GM12878 (cell line): ENCODE measurements at regions not wholly inside any gene's neighbourhood (a gene's known extent, or its start where the extent isn't known, plus 50 kb on each side); places are given as distances from the start of the nearest gene placed in this dataset.
A peak's percentile ranks its signal among the peaks of the same experiment; 100 is the strongest.

ENCODE experiments used
- ATAC-seq: fragments of 200-7000 bp; cut with Tn5 transposase; 3 replicates; pipeline ENCODE4 v1.9.1; 2020; ENCODE audit warnings: mild to moderate bottlenecking, moderate library complexity
- BruUV-seq: library from RNA; stranded (reverse); fragments of 400-500 nt; replicated peaks from 2 replicates; lab custom pipeline; 2021; lab: Mats Ljungman, UMichigan
- CTCF ChIA-PET: fragments of 300-600 bp; sonication (Branson Sonifier 250); formaldehyde crosslinking; extraction: SDS; loops from one replicate; lab custom pipeline; 2021; ENCODE audit warnings: inconsistent platforms; lab: Yijun Ruan, JAX
- POLR2A ChIA-PET: fragments of 350-600 bp; formaldehyde crosslinking; extraction: SDS; loops from one replicate; lab custom pipeline; 2021; ENCODE audit warnings: inconsistent platforms; lab: Charles Lee
- RAD21 ChIA-PET: fragments of 300-600 bp; sonication (Branson Sonifier 250); formaldehyde crosslinking; loops from one replicate; lab custom pipeline; 2023; ENCODE audit warnings: antibody characterized with exemption; ENCODE audit not compliant: unreplicated experiment; lab: Charles Lee
- SMC1A ChIA-PET: fragments of 300-600 bp; sonication (Branson Sonifier 250); formaldehyde crosslinking; loops from one replicate; lab custom pipeline; 2023; ENCODE audit not compliant: unreplicated experiment, uncharacterized antibody; lab: Charles Lee
- DNase-seq: peaks from one replicate; pipeline ENCODE4 v3.0.0-alpha.2; 2011; ENCODE audit warnings: low read depth, low spot score
- FAIRE-seq: peaks from 3 replicates; lab custom pipeline; 2011; peaks lifted over from hg19 to GRCh38; lab: Jason Lieb, UNC
- H2AFZ ChIP-seq: 2 replicates; pipeline ENCODE4 v1.6.0; 2011; ENCODE audit warnings: low read depth, low read length, control low read depth; ENCODE audit not compliant: control insufficient read depth
- H3K27ac ChIP-seq: 2 replicates; pipeline ENCODE4 v1.5.1; 2011; ENCODE audit warnings: control low read depth; ENCODE audit not compliant: control insufficient read depth, insufficient read depth
- H3K27me3 ChIP-seq, 2 experiments: replicated peaks in 1 of 2; 2 replicates each; pipeline versions ENCODE4 v1.6.0 to v1.6.1; 2011; ENCODE audit warnings: low read length in 1 of 2; ENCODE audit not compliant: control insufficient read depth in 2 of 2, insufficient read depth in 2 of 2
- H3K36me3 ChIP-seq, 2 experiments: 2 replicates each; pipeline ENCODE4 v1.5.1; 2011; ENCODE audit warnings: low read length in 1 of 2; ENCODE audit not compliant: control insufficient read depth in 2 of 2, insufficient read depth in 2 of 2
- H3K4me1 ChIP-seq: 2 replicates; pipeline ENCODE4 v1.6.1; 2011; ENCODE audit warnings: mild to moderate bottlenecking, low read length, moderate library complexity, mixed read lengths; ENCODE audit not compliant: control insufficient read depth, insufficient read depth
- H3K4me2 ChIP-seq: 2 replicates; pipeline ENCODE4 v1.6.0; 2011; ENCODE audit warnings: control low read depth; ENCODE audit not compliant: control insufficient read depth, insufficient read depth
- H3K4me3 ChIP-seq: fragments of 200-600 bp; sonication (generic); 2 replicates; pipeline ENCODE4 v1.5.1; 2016
- H3K79me2 ChIP-seq: 2 replicates; pipeline ENCODE4 v1.6.0; 2011; ENCODE audit warnings: low read length; ENCODE audit not compliant: control insufficient read depth, insufficient read depth
- H3K9ac ChIP-seq: 2 replicates; pipeline ENCODE4 v1.8.0; 2011; ENCODE audit warnings: low read length, control low read depth, mixed read lengths; ENCODE audit not compliant: control insufficient read depth, insufficient read depth
- H3K9me3 ChIP-seq: replicated peaks from 3 replicates; pipeline ENCODE4 v1.5.1; 2011; ENCODE audit warnings: mild to moderate bottlenecking, low read length; ENCODE audit not compliant: control insufficient read depth, insufficient read depth
- H4K20me1 ChIP-seq: 2 replicates; pipeline ENCODE4 v1.6.0; 2011; ENCODE audit not compliant: control insufficient read depth, insufficient read depth
- CTCF ChIP-seq, 3 experiments: IDR thresholded peaks in 2 of 3; conservative IDR thresholded peaks in 1 of 3; 2 replicates each; pipeline ENCODE4 v1.5.1; 2011; ENCODE audit warnings: low read depth in 3 of 3, low read length in 3 of 3, mild to moderate bottlenecking in 3 of 3, control low read depth in 2 of 3, moderate library complexity in 2 of 3, inconsistent platforms in 1 of 3, mixed read lengths in 1 of 3; ENCODE audit not compliant: control insufficient read depth in 2 of 3, insufficient read depth in 1 of 3; ENCODE audit errors: extremely low read depth in 1 of 3
- PKNOX1 ChIP-seq: fragments of 450-650 bp; IDR thresholded peaks from 2 replicates; pipeline ENCODE4 v1.6.1; 2016; ENCODE audit warnings: mild to moderate bottlenecking
- RAD21 ChIP-seq: IDR thresholded peaks from 2 replicates; pipeline ENCODE4 v1.6.1; 2011; ENCODE audit warnings: mild to moderate bottlenecking, low read depth, low read length, moderate library complexity; ENCODE audit not compliant: insufficient read depth
- SIN3A ChIP-seq: IDR thresholded peaks from 2 replicates; pipeline ENCODE4 v1.6.1; 2012; ENCODE audit warnings: low read depth, low read length, improper control_type of control experiment
- SKIL ChIP-seq: fragments of 450-650 bp; IDR thresholded peaks from 2 replicates; pipeline ENCODE4 v1.6.1; 2017; ENCODE audit warnings: mild to moderate bottlenecking, low read depth, inconsistent platforms; ENCODE audit not compliant: poor library complexity, severe bottlenecking
- SMC3 ChIP-seq: IDR thresholded peaks from 2 replicates; pipeline ENCODE4 v1.6.1; 2011; ENCODE audit warnings: low read length, improper control_type of control experiment, borderline replicate concordance
- YY1 ChIP-seq: IDR thresholded peaks from 2 replicates; pipeline ENCODE4 v1.6.1; 2011; ENCODE audit warnings: low read depth, mild to moderate bottlenecking, low read length
- ZNF207 ChIP-seq: fragments of 450-650 bp; IDR thresholded peaks from 2 replicates; pipeline ENCODE4 v1.6.1; 2014; ENCODE audit warnings: antibody characterized with exemption, mild to moderate bottlenecking, borderline replicate concordance
- WGBS: methylation state at CpG from one replicate; pipeline ENCODE4 v1.1.6; 2016; ENCODE audit warnings: low lambda C conversion rate; ENCODE audit not compliant: insufficient replicate concordance, insufficient coverage; ENCODE audit errors: missing lambda C conversion rate; 5-methylcytosine and 5-hydroxymethylcytosine counted together
- in situ Hi-C: fragments of 300-500 bp; cut with MboI; formaldehyde crosslinking; loops from 9 replicates; pipeline ENCODE4 v1.14.3; 2018; ENCODE audit warnings: mixed read lengths
- intact Hi-C: fragments of 100-400 bp; cut with micrococcal nuclease; formaldehyde crosslinking; loops from one replicate; pipeline ENCODE4 v1.14.2; 2022; ENCODE audit not compliant: unreplicated experiment

- no TSS peak for BruUV-seq
- DNase-seq (no peak), ATAC-seq (peak; percentile 98), FAIRE-seq (peak; percentile 31)
- TF ChIP-seq RAD21 = peak; percentile 91
- no peak for TF ChIP-seq SIN3A
- TF ChIP-seq SMC3 = peak; percentile 79
- 0 out of 2 replicates have a peak, but pooled peaks have one; percentile 23 for TF ChIP-seq YY1
- peak; percentile 75 to 82 (median 76) for TF ChIP-seq CTCF (IDR thresholded peaks at IDR 0.05 in 2 of 3, conservative IDR thresholded peaks at IDR 0.05 in 1 of 3; ENCODE audit: control insufficient read depth in 2 of 3, extremely low read depth in 1 of 3, insufficient read depth in 1 of 3, low read depth in 3 of 3, low read length in 3 of 3)
- TF ChIP-seq SKIL = peak; percentile 18
- no peak for TF ChIP-seq ZNF207
- peak; percentile 80 for TF ChIP-seq PKNOX1
- Histone ChIP-seq H3K27ac (no peak overlapping the region), H3K9me3 (no peaks in the 10 kb centered on the region), H3K4me1 (no peaks in the 10 kb centered on the region), H3K79me2 (no peaks in the 10 kb centered on the region), H3K9ac (no peak overlapping the region), H2AFZ (no peak overlapping the region), H4K20me1 (no peaks in the 10 kb centered on the region), H3K4me2 (no peak overlapping the region), H3K4me3 (no peak overlapping the region), H3K27me3 (no peaks in the 10 kb centered on the region), H3K36me3 (no peaks in the 10 kb centered on the region)
- ChIA-PET CTCF (interaction anchor here (0.6 to 15.3 kb wide), 33 partner anchors 11 to 1090 kb away, joined by 3 to 386 read pairs (median 5); partner anchors contain the start of gene FAM98B), SMC1A (interaction anchor here (0.6 to 5.1 kb wide), 11 partner anchors 17 to 1049 kb away, joined by 3 to 45 read pairs (median 4); no protein-coding TSS in a partner anchor), POLR2A (no interaction called here), RAD21 (interaction anchor here (1.0 to 7.5 kb wide), 11 partner anchors 8 to 1049 kb away, joined by 3 to 52 read pairs (median 5); no protein-coding TSS in a partner anchor)
- intact Hi-C loops = loop anchor here (10.0 kb wide), 2 partner anchors 147 to 1047 kb away; no protein-coding TSS in a partner anchor
- 38% methylated on average over 8 of the region's 8 CpGs for WGBS
- in situ Hi-C loops = loop anchor here (5.0 kb wide), 1 partner anchor 874 kb away; the partner anchor contains the start of gene THBS1
These were observed 143.4 kb upstream of the RASGRP1 start for GRCh38 chr15:38707802-38708671.
